B cell (primary cell): ENCODE measurements at regions not wholly inside any gene's neighbourhood (a gene's known extent, or its start where the extent isn't known, plus 50 kb on each side); places are given as distances from the start of the nearest gene placed in this dataset.

Experiments used
- ATAC-seq: fragments of 200-7000 bp; cut with Tn5 transposase; one replicate; pipeline ENCODE4 v1.10.0; 2021; ENCODE audit warnings: low read depth, mild to moderate bottlenecking, moderate number of reproducible peaks, moderate library complexity
- CTCF ChIA-PET: fragments of 350-600 bp; sonication (Branson Sonifier 250); formaldehyde crosslinking; loops from one replicate; lab custom pipeline; 2021; ENCODE audit warnings: antibody characterized with exemption, inconsistent platforms; lab: Charles Lee
- POLR2A ChIA-PET: fragments of 350-600 bp; sonication (Branson Sonifier 250); formaldehyde crosslinking; loops from one replicate; lab custom pipeline; 2021; ENCODE audit warnings: antibody characterized with exemption; lab: Charles Lee
- DNase-seq: peaks from one replicate; pipeline ENCODE4 v3.0.0; 2013
- H2AFZ ChIP-seq: 2 replicates; pipeline ENCODE4 v1.6.1; 2012; ENCODE audit warnings: mild to moderate bottlenecking, low read depth, low read length; ENCODE audit not compliant: insufficient read depth, poor library complexity, severe bottlenecking
- H3K27ac ChIP-seq, 2 donors: 1 replicate in 1 of 2; 2 replicates in 1 of 2; pipeline ENCODE4 v1.5.1; 2012 to 2013; ENCODE audit warnings: low read length in 2 of 2, mild to moderate bottlenecking in 2 of 2, moderate library complexity in 1 of 2
- H3K27me3 ChIP-seq, 4 experiments: fragments of 200-600 bp in 1 of 4; sonication (generic) in 1 of 4; replicated peaks in 1 of 4; 1 replicate in 2 of 4; 2 replicates in 2 of 4; pipeline versions ENCODE4 v1.6.1 to v1.7.0; 2013 to 2016; ENCODE audit warnings: low read length in 3 of 4, mild to moderate bottlenecking in 2 of 4, mixed read lengths in 1 of 4, moderate library complexity in 1 of 4; ENCODE audit not compliant: insufficient read depth in 4 of 4, control insufficient read depth in 3 of 4; ENCODE audit errors: control extremely low read depth in 1 of 4
- H3K36me3 ChIP-seq, 2 experiments: replicated peaks in 1 of 2; 1 replicate in 1 of 2; 2 replicates in 1 of 2; pipeline versions ENCODE4 v1.6.1 to v1.7.1; 2013; ENCODE audit warnings: low read length in 1 of 2; ENCODE audit not compliant: insufficient read depth in 2 of 2, control insufficient read depth in 1 of 2; ENCODE audit errors: control extremely low read depth in 1 of 2, extremely low read depth in 1 of 2
- H3K4me1 ChIP-seq, 2 donors: fragments of 200-600 bp in 1 of 2; sonication (generic) in 1 of 2; 1 replicate in 1 of 2; 2 replicates in 1 of 2; pipeline versions ENCODE4 v1.5.1 to v1.6.1; 2013 to 2017; ENCODE audit warnings: low read length in 2 of 2; ENCODE audit not compliant: control insufficient read depth in 2 of 2, insufficient read depth in 2 of 2
- H3K4me2 ChIP-seq: replicated peaks from 2 replicates; pipeline ENCODE3; 2012; ENCODE audit warnings: mild to moderate bottlenecking, low read depth, low read length; ENCODE audit not compliant: poor library complexity, severe bottlenecking
- H3K4me3 ChIP-seq, 5 experiments: fragments of 200-600 bp in 1 of 5; sonication (generic) in 1 of 5; 1 replicate in 3 of 5; 2 replicates in 2 of 5; pipeline versions ENCODE4 v1.5.1 to v1.7.0; 2011 to 2016; ENCODE audit warnings: low read length in 4 of 5, mild to moderate bottlenecking in 4 of 5, low read depth in 2 of 5, control low read depth in 1 of 5, moderate library complexity in 1 of 5; ENCODE audit not compliant: insufficient read depth in 1 of 5; ENCODE audit errors: control extremely low read depth in 1 of 5, extremely low read depth in 1 of 5
- H3K79me2 ChIP-seq: fragments of 200-600 bp; sonication (generic); one replicate; pipeline ENCODE4 v1.6.0; 2016; ENCODE audit warnings: low read length; ENCODE audit not compliant: control insufficient read depth, insufficient read depth
- H3K9ac ChIP-seq: fragments of 200-600 bp; sonication (generic); 2 replicates; pipeline ENCODE4 v1.6.1; 2017; ENCODE audit warnings: mild to moderate bottlenecking, low read length, moderate library complexity
- H3K9me3 ChIP-seq, 3 donors: one replicate each; pipeline versions ENCODE4 v1.6.1 to v1.7.1; 2013; ENCODE audit warnings: low read length in 2 of 3; ENCODE audit not compliant: control insufficient read depth in 2 of 3, insufficient read depth in 1 of 3; ENCODE audit errors: control extremely low read depth in 1 of 3
- H4K20me1 ChIP-seq: 2 replicates; pipeline ENCODE4 v1.6.0; 2012; ENCODE audit warnings: mild to moderate bottlenecking, low read length; ENCODE audit not compliant: insufficient read depth, control insufficient read depth, poor library complexity, severe bottlenecking
- H3K27ac Mint-ChIP-seq: one replicate; pipeline ENCODE4 v1.8.0; 2021; ENCODE audit warnings: mixed read lengths
- H3K27me3 Mint-ChIP-seq: one replicate; pipeline ENCODE4 v1.8.0; 2021; ENCODE audit warnings: mixed read lengths
- H3K4me1 Mint-ChIP-seq: one replicate; pipeline ENCODE4 v1.8.0; 2021; ENCODE audit warnings: mixed read lengths
- H3K4me3 Mint-ChIP-seq: one replicate; pipeline ENCODE4 v1.8.0; 2021; ENCODE audit warnings: mixed read lengths
- H3K9me3 Mint-ChIP-seq: one replicate; pipeline ENCODE4 v1.8.0; 2022; ENCODE audit warnings: mixed read lengths; ENCODE audit not compliant: insufficient read depth
- EZH2 ChIP-seq: IDR thresholded peaks from 2 replicates; pipeline ENCODE4 v1.6.1; 2012; ENCODE audit warnings: borderline replicate concordance, low read depth, mild to moderate bottlenecking, moderate library complexity, low read length; ENCODE audit not compliant: insufficient read depth, poor library complexity, severe bottlenecking
- WGBS: methylation state at CpG from one replicate; pipeline ENCODE4 v1.1.5; 2013; ENCODE audit warnings: missing lambda C conversion rate; ENCODE audit not compliant: insufficient coverage; 5-methylcytosine and 5-hydroxymethylcytosine counted together
- intact Hi-C: fragments of 100-400 bp; cut with micrococcal nuclease; formaldehyde crosslinking; loops from one replicate; pipeline ENCODE4 v1.10.0; 2022
- TF ChIP-seq, protein P1 (sequence below): fragments of 200-600 bp; IDR thresholded peaks from one replicate; pipeline ENCODE4 v1.8.0; 2022; ENCODE audit warnings: antibody characterized with exemption, mild to moderate bottlenecking

DNA sequence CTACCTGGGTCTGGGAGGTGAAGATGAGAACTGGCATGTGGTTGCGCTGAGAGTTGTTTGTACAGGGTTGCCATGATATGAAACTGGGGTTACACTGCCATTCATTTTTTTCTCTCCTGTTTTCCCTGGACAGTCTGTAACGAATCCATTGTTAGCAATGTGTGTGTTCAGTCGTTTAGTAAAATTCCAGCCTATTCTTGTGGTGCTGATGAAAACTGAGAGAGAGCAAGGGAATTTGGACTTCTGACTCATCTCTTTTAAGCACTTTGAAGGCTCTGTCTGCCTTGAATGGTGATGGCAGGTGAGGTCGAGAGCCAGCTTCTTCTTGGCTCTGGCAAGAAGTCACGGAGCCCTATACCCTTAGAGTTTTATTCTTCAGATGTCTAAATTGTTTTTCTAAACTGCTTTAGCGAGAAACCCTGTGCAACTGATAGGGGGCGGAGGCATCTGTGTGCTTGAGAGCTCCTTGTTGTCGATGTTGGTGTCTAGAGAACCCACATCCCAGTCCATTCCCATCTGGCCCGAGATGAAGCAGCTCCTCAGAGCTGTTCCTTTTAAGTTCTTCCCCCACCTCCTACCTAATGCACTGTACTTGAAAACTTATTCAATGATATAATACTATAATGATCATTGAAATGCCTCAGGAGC is 204.4 kb downstream of the TMX1 start:
- CTCF ChIA-PET, result no interaction called here
- no peak for TF ChIP-seq EZH2
- TF ChIP-seq, protein P1, sequence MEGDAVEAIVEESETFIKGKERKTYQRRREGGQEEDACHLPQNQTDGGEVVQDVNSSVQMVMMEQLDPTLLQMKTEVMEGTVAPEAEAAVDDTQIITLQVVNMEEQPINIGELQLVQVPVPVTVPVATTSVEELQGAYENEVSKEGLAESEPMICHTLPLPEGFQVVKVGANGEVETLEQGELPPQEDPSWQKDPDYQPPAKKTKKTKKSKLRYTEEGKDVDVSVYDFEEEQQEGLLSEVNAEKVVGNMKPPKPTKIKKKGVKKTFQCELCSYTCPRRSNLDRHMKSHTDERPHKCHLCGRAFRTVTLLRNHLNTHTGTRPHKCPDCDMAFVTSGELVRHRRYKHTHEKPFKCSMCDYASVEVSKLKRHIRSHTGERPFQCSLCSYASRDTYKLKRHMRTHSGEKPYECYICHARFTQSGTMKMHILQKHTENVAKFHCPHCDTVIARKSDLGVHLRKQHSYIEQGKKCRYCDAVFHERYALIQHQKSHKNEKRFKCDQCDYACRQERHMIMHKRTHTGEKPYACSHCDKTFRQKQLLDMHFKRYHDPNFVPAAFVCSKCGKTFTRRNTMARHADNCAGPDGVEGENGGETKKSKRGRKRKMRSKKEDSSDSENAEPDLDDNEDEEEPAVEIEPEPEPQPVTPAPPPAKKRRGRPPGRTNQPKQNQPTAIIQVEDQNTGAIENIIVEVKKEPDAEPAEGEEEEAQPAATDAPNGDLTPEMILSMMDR, result no peak
- no peak overlapping the region for H3K4me3 Mint-ChIP-seq

DNA sequence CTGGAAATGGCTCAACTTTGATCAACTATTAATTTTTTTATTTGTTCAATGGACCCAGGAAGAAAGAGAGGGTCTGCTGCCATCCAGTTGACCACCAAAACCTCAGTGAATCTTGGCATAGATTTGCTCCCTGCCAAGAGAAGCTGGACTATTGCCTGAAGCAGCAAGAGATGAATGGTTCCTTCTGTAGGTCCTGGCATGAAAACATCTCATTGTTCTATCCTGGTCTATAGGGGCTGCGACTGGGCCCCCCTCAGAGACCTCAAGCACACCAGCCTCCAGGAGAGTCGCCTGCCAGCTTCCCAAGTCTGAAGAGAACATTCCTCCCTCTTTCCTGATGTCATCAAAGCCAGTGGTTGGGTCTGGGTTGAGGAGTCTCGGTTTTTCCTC is 204.9 kb downstream of the TMX1 start:
- ChIA-PET CTCF (no interaction called here), POLR2A (no interaction called here)
- H4K20me1 ChIP-seq, result no peaks in the 10 kb centered on the region
- no peak overlapping the region for H3K27ac ChIP-seq
- H3K27me3 ChIP-seq, result no peaks in the 10 kb centered on the region
- intact Hi-C loops, result no loop called here
- DNase-seq, result no peak
- H3K4me3 ChIP-seq, result no peak overlapping the region
- WGBS, result no CpG with 5 or more reads among the region's 3 CpGs
- no peak for ATAC-seq
- no peak overlapping the region for H3K9ac ChIP-seq
- Mint-ChIP-seq H3K9me3 (no peaks in the 10 kb centered on the region), H3K27ac (no peak overlapping the region), H3K4me3 (no peak overlapping the region), H3K27me3 (peaks cover 24% of the 10 kb centered on the region), H3K4me1 (no peaks in the 10 kb centered on the region)
- no peaks in the 10 kb centered on the region for H3K4me1 ChIP-seq
- no peaks in the 10 kb centered on the region for H3K36me3 ChIP-seq
- no peaks in the 10 kb centered on the region for H3K79me2 ChIP-seq
- no peak overlapping the region for H2AFZ ChIP-seq
- no peak for TF ChIP-seq EZH2
- TF ChIP-seq, protein P1, result no peak
- no peaks in the 10 kb centered on the region for H3K9me3 ChIP-seq
- no peak overlapping the region for H3K4me2 ChIP-seq

More for the DNA sequence above, 204.4 kb downstream of the TMX1 start:
- intact Hi-C loops, result no loop called here
- H3K27me3 Mint-ChIP-seq, result peaks cover 27% of the 10 kb centered on the region
- ATAC-seq (no peak), DNase-seq (no peak)
- Histone ChIP-seq H2AFZ (no peak overlapping the region), H3K27me3 (no peaks in the 10 kb centered on the region), H4K20me1 (no peaks in the 10 kb centered on the region), H3K9ac (no peak overlapping the region), H3K9me3 (no peaks in the 10 kb centered on the region), H3K4me2 (no peak overlapping the region), H3K27ac (no peak overlapping the region), H3K4me1 (no peaks in the 10 kb centered on the region), H3K4me3 (no peak overlapping the region), H3K36me3 (no peaks in the 10 kb centered on the region), H3K79me2 (no peaks in the 10 kb centered on the region)
- POLR2A ChIA-PET, result no interaction called here
- H3K4me1 Mint-ChIP-seq, result no peaks in the 10 kb centered on the region
- H3K27ac Mint-ChIP-seq, result no peak overlapping the region
- no peaks in the 10 kb centered on the region for H3K9me3 Mint-ChIP-seq
- WGBS, result 87% methylated on average over 4 of the region's 9 CpGs
